T-helper 1 cell treated with Interleukin-12 subunit alpha and Interleukin-12 subunit beta and Interleukin-4 antibody, amounts not matched to agents 30 μg/mL and 1 μg/mL, for 36 hours (primary cell): ENCODE measurements at regions not wholly inside any gene's neighbourhood (a gene's known extent, or its start where the extent isn't known, plus 50 kb on each side); places are given as distances from the start of the nearest gene placed in this dataset.
"Not testable (repeated sequence)": the region's sequence is repeated elsewhere in the genome, so short reads cannot be mapped to it uniquely, and the experiment has no call there.

Source experiments
- H3K27ac Mint-ChIP-seq: one replicate; pipeline ENCODE4 v1.8.0; 2021; ENCODE audit warnings: mild to moderate bottlenecking, mixed read lengths
- H3K27me3 Mint-ChIP-seq: one replicate; pipeline ENCODE4 v1.8.0; 2021; ENCODE audit warnings: low read depth, mixed read lengths
- H3K36me3 Mint-ChIP-seq: one replicate; pipeline ENCODE4 v1.8.0; 2021; ENCODE audit warnings: low read depth, mixed read lengths
- H3K4me1 Mint-ChIP-seq: one replicate; pipeline ENCODE4 v1.8.0; 2021; ENCODE audit warnings: low read depth, mixed read lengths
- H3K4me3 Mint-ChIP-seq: one replicate; pipeline ENCODE4 v1.8.0; 2021; ENCODE audit warnings: mild to moderate bottlenecking, moderate library complexity, mixed read lengths
- H3K9me3 Mint-ChIP-seq: one replicate; pipeline ENCODE4 v1.8.0; 2021; ENCODE audit warnings: mixed read lengths

DNA sequence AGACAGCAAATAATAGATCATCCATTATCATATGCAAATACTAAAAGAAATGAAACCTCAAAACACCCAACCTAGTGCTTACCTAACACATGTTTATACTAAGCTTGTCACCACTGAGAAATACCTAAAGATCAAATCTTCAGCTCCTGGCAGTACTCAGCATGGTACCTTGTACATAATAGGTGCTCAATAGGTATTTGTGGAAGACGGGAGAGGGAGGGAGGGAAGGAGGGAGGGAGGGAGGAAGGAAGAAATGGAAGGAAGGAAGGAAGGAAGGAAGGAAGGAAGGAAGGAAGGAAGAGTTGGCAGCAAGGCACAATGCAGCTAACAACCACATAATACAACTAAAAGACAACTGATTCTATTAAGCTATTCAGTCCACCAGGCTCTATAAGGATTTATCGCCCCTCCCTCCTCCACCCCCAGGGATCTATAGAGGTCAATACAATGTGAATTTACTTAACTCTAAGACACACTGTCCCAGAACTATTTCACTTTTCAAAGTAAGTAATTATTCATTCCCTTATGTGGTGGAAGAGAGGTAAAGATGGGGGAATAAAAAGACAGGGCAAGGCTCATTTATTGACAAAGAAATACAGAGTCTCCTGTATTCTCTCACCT is 328.9 kb downstream of the PAPSS1 start:
- no peaks in the 10 kb centered on the region for H3K36me3 Mint-ChIP-seq
- no peak overlapping the region for H3K4me3 Mint-ChIP-seq
- no peaks in the 10 kb centered on the region for H3K27me3 Mint-ChIP-seq
- no peak overlapping the region for H3K27ac Mint-ChIP-seq
- no peaks in the 10 kb centered on the region for H3K9me3 Mint-ChIP-seq
- no peaks in the 10 kb centered on the region for H3K4me1 Mint-ChIP-seq

DNA sequence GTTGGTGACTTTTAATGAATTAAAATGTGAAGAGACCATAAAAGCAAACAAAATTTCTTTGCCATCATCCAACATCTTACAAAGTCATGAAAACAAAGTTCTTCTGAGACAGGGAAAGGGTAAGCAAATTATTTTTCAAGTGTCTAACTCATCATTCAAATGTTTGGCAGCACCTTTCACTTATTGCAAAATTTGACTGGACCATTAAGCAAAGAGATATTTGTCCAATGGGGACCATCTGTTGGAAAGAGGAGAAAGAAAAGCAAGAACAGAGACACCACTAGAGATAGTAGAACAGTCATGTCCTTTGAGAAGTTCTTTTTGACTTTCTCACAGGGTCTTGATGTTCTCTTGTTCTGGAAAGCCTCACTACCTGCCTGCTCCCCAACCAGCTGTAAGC is 330.1 kb downstream of the PAPSS1 start:
- Mint-ChIP-seq H3K27ac (no peak overlapping the region), H3K36me3 (no peaks in the 10 kb centered on the region), H3K4me1 (no peaks in the 10 kb centered on the region), H3K27me3 (no peaks in the 10 kb centered on the region), H3K9me3 (no peaks in the 10 kb centered on the region), H3K4me3 (no peak overlapping the region)

DNA sequence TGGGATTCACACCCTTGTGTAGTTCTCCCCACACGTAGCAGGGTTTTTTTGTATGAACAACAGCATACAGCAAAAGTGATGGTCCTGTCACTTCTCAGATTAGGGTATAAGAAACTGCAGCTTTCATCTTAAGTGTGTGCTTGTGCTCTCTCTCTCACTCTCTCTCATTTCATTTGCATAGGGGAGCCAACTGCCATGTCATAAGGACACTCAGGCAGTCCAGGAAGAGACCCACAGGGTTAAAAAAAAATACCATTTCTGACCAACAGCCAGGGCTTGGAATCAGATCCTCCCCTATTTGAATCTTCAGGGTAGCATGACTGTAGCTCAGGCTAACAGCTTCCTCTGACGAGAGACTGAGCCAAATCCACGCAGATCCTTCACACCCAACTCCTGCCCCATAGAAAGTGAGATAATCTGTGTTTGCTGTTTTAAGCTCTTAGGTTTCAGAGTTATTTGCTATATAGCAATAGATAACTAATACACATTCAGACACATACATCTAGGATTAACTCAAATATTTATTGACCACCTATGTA is 331.2 kb downstream of the PAPSS1 start:
- Mint-ChIP-seq H3K27ac (no peak overlapping the region), H3K4me3 (no peak overlapping the region), H3K36me3 (no peaks in the 10 kb centered on the region), H3K9me3 (no peaks in the 10 kb centered on the region), H3K27me3 (no peaks in the 10 kb centered on the region), H3K4me1 (no peaks in the 10 kb centered on the region)

DNA sequence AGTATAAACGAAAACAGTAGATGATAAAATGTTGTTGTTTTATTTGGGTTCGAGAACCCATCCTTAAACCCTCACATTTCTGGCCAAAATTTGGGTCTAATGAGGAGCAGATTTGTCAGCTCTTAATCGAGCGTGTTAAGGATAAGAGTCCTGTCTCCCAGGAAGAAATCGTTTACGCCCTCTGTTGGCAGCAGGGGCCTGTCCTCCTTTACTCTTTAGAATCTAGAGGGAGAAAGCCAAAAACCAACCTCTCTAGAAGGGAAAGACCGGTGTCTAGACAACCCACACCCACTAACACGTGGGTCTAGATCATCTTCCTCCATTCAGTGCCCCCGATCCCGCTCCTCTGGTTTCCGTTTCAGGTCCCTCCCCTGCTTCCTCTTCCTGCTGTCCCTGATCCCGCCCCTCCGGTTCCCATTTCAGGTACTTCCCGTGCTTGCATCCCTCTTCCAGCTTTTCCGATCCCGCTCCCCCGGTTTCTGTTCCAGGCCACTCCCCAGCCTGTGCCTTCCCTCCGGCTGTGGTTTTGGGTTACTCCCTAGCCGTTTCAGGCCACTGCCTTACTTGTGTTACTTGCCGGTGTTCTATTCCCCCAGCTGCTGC is 339.1 kb downstream of the PAPSS1 start:
- Mint-ChIP-seq H3K27me3 (no peaks in the 10 kb centered on the region), H3K9me3 (no peaks in the 10 kb centered on the region), H3K4me1 (no peaks in the 10 kb centered on the region), H3K36me3 (no peaks in the 10 kb centered on the region), H3K27ac (no peak overlapping the region), H3K4me3 (no peak overlapping the region)

DNA sequence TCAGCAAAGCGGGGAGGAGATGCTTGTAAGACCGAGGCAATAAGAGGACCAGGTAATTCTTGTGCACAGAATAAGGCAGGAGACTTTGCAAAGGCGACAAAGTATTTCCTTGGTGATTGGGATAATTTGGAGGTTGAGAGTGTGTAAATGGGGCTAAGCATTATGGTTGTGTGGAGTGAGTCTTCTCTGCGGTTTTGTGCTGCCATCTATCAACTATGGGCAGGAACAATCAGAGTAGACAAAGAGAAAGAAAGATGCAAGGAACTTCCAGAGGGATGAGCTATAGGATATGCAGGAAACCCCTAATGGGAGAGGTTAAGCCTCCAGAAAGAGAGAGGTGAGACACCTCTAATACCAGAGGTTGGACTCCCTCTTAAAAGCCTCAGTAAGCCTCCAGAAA is 339.8 kb downstream of the PAPSS1 start:
- H3K27ac Mint-ChIP-seq = no peak overlapping the region
- H3K4me3 Mint-ChIP-seq = no peak overlapping the region
- no peaks in the 10 kb centered on the region for H3K9me3 Mint-ChIP-seq
- no peaks in the 10 kb centered on the region for H3K27me3 Mint-ChIP-seq
- H3K4me1 Mint-ChIP-seq = no peaks in the 10 kb centered on the region
- H3K36me3 Mint-ChIP-seq = no peaks in the 10 kb centered on the region

DNA sequence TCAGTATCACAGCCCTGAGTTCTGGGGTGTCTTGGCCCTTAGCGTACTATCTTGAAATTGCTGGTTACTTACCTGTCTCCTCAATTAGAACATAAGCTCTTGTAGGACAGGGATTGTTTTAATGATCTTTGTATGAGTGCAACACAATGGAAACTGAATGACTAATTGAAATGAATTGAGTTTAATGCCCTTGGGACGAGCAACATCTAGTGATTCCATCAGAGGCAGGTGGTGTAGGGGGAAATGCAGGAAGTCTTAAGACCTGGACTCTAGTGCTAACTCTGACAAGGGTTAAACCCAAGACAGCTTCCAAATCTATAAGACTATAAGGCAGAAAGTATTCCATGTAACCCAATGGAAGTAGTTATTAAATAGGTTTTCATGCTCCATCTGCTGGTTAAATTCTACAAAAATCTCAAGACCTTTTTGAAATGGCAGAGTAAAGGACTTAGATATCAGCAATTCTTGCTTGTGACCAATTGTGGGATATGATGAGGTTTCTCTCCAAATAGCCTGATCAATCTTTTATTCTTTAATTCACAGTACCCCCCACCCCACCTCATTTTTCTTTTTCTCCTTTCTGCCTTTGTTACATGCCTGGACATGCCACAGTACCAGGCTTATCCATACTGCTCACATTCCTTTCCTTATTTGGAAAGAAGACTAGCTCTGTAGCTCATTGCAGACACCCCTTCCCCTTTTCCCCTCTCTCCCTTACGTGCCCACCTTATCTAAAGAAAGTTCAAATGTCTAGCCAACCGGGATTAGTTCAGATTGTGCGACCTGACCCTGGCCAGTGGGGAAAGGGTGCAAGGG is 340.8 kb downstream of the PAPSS1 start:
- no peaks in the 10 kb centered on the region for H3K36me3 Mint-ChIP-seq
- no peaks in the 10 kb centered on the region for H3K27me3 Mint-ChIP-seq
- no peaks in the 10 kb centered on the region for H3K4me1 Mint-ChIP-seq
- H3K9me3 Mint-ChIP-seq = no peaks in the 10 kb centered on the region
- no peak overlapping the region for H3K27ac Mint-ChIP-seq
- H3K4me3 Mint-ChIP-seq = no peak overlapping the region

DNA sequence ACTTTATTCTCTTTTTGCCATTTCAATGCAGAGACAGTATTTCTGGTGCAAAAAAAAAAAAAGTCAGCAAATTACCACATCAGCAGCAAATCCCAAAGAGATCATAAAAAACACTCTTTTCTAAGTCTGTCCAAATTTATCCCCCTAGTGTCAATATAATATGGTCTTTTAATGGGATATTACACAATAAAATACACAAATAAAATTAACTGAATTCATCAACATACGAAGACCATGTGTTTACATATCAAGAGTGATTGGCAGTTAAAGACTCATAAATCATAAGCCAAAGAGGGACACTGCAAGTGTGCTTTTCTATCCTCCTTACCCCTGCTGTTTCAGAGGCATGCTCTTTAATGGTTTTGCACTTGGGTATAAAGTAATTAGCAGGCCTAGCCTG is 340.2 kb upstream of the DKK2 start:
- H3K4me3 Mint-ChIP-seq = no peak overlapping the region
- no peaks in the 10 kb centered on the region for H3K36me3 Mint-ChIP-seq
- H3K27ac Mint-ChIP-seq = no peak overlapping the region
- H3K27me3 Mint-ChIP-seq = no peaks in the 10 kb centered on the region
- H3K4me1 Mint-ChIP-seq = no peaks in the 10 kb centered on the region
- no peaks in the 10 kb centered on the region for H3K9me3 Mint-ChIP-seq

DNA sequence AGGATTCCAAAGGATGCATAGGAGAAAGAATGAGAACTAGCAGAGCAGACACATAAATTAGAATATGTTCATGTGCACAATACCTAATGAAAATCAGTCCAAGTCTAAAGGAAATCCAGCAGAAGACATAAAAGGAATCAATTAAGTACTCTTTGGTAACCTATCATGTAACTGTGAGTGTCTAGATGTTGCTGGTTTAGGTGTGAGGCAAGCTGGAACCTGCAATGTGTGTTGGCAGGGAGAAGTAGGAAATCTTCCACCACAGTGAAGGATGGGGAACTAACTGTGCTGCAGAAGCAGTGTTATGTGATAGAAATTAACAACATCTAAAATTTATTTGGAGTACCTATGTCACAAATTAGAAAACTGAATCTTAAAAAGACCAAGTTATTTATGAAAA is 330.8 kb upstream of the DKK2 start:
- no peaks in the 10 kb centered on the region for H3K4me1 Mint-ChIP-seq
- H3K27ac Mint-ChIP-seq = no peak overlapping the region
- no peaks in the 10 kb centered on the region for H3K36me3 Mint-ChIP-seq
- no peaks in the 10 kb centered on the region for H3K27me3 Mint-ChIP-seq
- H3K4me3 Mint-ChIP-seq = no peak overlapping the region
- H3K9me3 Mint-ChIP-seq = no peaks in the 10 kb centered on the region

DNA sequence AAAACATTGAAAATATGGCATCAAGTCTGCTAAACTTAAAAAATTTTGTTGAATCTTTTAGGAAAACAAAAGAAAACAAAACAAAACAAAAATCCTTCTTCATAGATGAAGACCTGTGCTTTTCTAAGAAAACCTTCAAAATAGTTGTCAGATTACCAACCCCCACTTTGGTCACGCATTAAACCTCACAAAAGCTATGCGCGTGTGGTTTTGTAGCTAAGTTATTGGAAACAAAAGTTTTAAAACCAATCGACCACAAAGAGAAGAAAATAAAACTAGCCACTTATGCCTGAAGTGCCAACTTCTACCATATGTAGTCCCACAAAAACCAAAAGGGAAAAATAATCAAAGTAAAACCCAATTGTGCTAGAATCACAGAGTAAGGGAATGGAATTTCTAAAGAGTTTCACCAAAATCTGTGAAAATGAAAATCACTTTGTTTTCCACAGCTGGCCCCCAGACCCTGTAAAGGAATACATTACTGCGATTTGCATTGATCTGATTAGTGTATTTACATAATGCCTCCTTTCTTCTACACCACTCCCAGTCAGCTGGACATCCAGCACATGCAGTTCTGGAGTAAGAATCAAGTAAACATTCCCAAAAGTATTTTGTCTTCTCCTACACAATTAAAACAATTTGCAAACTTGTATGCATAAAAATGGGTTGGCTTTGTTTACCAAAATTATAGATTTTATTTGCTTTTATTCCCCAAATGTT is 330.1 kb upstream of the DKK2 start:
- no peak overlapping the region for H3K4me3 Mint-ChIP-seq
- no peaks in the 10 kb centered on the region for H3K9me3 Mint-ChIP-seq
- no peaks in the 10 kb centered on the region for H3K4me1 Mint-ChIP-seq
- no peak overlapping the region for H3K27ac Mint-ChIP-seq
- H3K36me3 Mint-ChIP-seq = no peaks in the 10 kb centered on the region
- no peaks in the 10 kb centered on the region for H3K27me3 Mint-ChIP-seq

DNA sequence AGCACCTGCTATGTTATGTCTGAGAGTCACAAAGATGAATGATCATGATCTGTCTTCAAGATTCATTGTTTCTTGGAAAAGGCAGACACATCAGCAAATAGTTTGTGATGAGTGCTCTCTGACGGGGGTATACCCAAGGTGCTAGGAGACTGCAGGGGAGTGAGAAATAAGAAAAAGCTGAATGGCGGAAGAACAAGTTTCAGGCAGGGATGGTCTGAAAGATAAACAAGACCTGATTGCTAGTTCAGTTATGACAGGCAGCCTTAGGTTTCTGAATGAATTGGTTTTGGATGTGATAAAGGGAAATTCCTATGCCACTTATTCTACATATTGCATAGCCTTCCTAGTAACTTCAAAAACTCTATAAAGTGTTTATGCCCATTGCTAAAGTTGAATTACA is 327.0 kb upstream of the DKK2 start:
- Mint-ChIP-seq H3K4me1 (no peaks in the 10 kb centered on the region), H3K4me3 (no peak overlapping the region), H3K9me3 (no peaks in the 10 kb centered on the region)

DNA sequence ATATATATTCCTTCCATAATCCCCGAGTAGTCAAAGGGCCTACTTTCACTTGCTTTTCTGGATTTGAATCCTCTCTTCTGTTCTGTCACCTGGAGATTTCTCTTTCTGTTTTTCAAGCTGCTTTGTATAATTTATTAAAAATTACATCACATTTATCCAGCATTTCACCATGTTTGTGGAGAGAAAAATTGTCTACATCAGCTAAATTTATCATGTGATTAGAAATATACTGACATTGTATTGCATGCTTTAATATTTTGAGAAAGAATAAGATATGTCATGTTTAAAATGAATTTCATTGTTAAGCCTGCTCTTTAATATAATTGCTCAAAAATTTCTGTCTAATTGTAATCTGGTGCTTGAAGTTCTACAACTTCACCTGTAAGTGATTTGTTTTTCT is 323.1 kb upstream of the DKK2 start:
- no peaks in the 10 kb centered on the region for H3K4me1 Mint-ChIP-seq
- no peaks in the 10 kb centered on the region for H3K9me3 Mint-ChIP-seq
- no peaks in the 10 kb centered on the region for H3K27me3 Mint-ChIP-seq
- H3K4me3 Mint-ChIP-seq = no peak overlapping the region
- H3K36me3 Mint-ChIP-seq = no peaks in the 10 kb centered on the region
- H3K27ac Mint-ChIP-seq = no peak overlapping the region

More for the DNA sequence above, 327.0 kb upstream of the DKK2 start:
- Mint-ChIP-seq H3K27ac (no peak overlapping the region), H3K36me3 (no peaks in the 10 kb centered on the region), H3K27me3 (no peaks in the 10 kb centered on the region)

DNA sequence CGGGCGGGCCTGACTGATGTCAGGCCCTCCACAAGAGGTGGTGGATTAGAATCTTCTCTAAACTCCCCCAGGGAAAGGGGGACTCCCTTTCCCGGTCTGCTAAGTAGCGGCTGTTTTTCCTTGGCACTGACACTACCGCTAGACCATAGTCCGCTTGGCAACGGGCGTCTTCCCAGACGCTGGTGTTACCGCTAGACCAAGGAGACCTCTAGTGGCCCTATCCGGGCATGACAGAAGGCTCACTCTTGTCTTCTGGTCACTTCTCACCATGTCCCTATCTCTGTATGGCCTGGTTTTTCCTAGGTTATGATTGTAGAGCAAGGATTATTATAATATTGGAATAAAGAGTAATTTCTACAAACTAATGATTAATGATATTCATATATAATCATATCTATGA is 318.2 kb upstream of the DKK2 start:
- H3K4me1 Mint-ChIP-seq, H3K4me3 Mint-ChIP-seq, H3K27ac Mint-ChIP-seq, H3K9me3 Mint-ChIP-seq, H3K27me3 Mint-ChIP-seq, H3K36me3 Mint-ChIP-seq: not testable (repeated sequence)

DNA sequence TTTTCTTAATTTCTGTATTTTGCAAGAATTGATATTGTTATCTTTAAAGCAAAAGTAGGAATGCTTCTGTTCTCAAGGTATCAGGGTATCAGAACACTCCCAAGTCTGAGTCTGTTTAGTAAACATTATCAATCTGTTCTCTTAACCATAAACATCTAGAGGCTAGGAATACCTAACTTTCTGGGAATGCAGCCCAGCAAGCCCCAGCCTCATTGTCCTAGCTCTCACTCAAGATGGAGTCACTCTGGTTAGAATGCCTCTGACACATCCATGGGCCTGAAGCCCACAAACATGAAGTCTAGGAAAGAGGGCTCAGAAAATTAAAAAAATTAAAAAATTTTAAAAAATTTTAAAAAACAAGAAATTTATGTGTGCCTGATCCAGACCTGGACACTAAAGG is 315.1 kb upstream of the DKK2 start:
- Mint-ChIP-seq H3K9me3 (no peaks in the 10 kb centered on the region), H3K4me3 (no peak overlapping the region), H3K4me1 (no peaks in the 10 kb centered on the region), H3K36me3 (no peaks in the 10 kb centered on the region), H3K27ac (no peak overlapping the region), H3K27me3 (no peaks in the 10 kb centered on the region)

DNA sequence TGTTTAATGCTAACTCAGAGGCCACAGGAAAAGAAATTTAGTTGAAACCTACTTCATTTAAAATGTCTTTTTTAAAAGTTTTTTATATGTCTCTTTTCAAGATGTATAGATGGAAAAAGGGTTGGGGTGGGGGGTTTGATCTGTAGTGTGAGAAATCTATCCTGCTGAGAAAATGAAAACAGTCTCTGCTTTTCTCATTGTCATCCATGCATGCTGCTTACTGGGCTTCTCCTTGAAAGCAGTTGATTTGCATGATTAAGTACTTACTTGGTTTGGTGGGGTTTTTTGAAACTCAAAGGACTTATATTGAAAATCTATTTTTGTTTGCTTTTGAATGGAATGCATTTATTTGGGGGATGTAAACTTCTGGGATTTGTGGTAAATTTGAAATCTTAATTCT is 313.6 kb upstream of the DKK2 start:
- H3K27ac Mint-ChIP-seq = no peak overlapping the region
- H3K4me3 Mint-ChIP-seq = no peak overlapping the region
- H3K36me3 Mint-ChIP-seq = no peaks in the 10 kb centered on the region
- no peaks in the 10 kb centered on the region for H3K4me1 Mint-ChIP-seq
- no peaks in the 10 kb centered on the region for H3K9me3 Mint-ChIP-seq
- peaks cover 8% of the 10 kb centered on the region for H3K27me3 Mint-ChIP-seq
